ENCODE measurements at regions not wholly inside any gene's neighbourhood (a gene's known extent, or its start where the extent isn't known, plus 50 kb on each side); places are given as distances from the start of the nearest gene placed in this dataset.

DNA sequence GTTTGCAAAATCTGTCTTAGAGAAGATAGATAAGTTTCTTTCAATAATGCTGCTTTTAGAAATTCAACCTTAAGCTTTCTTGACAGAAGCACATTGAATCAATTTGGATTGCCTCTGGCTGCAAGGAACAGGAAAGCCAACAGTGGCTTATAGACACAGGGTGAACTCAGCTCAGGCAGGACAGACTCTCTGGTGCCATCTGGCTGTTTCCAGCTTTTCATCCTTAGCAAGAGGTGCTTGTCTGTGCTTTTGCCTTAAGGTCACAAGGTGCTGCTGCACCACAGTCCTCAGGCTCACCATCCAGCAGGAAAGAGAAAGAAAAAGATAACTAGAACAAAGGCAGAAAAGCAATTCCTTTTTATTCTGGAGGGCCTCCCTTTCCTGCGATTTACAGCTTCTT, 93.7 kb upstream of the ETS2 start:
- no peak for DNase-seq

DNA sequence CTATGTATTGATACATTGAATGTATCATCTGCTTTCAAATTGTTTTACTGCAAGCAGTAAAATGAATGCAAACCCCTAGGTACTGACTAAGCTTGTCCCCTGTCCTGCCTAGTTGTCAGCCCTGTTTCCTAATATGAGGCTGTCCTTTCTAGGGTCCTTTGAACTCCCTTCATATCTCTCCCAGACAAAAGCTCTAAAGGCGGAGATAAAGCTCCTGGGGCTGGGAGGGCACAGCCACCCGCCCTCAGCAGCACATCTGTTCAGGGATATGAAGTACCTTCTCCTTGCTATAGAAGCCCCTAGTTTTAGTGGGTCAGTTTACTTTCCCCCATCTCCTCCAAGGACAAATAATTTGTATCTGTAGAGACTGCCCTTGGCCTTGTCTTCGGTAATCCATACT, 93.1 kb upstream of the ETS2 start:
- no peak for DNase-seq

GRCh38 chr21:38714039-38714817, 91.5 kb upstream of the ETS2 start:
- no peak for DNase-seq

DNA sequence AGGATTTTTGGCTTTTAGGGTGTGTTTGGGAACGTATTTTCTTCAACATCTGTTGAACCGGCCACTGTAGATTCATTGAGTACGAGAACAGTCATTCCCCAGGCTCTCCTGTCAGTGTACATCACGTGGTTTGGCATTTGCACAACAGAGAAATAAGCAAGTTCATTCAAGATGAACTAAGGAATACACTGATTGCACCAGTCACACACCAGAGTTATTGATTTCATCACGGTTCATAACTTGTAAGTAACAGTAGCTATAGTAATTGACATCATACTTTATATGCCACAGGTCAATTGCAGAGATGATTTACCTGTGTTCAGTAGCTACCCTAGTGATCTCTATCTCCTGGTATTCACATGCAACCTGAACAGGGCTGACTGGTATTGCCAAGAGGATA, 90.7 kb upstream of the ETS2 start:
- no peak for DNase-seq

GRCh38 chr21:38716088-38716487, 89.6 kb upstream of the ETS2 start:
- DNase-seq = no peak

DNA sequence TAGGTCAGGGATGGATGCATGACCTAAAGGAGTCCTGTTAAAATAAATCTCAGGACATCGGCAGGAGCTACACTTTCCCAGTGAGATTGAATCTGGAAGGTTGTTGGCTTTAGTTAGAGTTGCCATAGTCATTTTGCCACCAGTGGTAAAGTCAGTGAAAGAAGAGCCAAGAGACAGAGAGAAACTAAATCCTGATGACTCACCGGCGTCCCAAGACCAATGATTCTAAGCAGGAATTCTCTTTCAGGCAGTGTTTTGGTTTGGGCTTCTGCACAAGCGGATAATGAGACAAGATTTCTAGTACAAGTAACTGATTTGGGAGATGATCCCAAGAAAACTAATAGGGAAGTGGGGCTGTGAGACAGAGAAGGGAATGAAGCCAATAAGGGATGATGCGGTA, 88.8 kb upstream of the ETS2 start:
- no peak for DNase-seq

- no peak for DNase-seq
These were observed 87.2 kb upstream of the ETS2 start for GRCh38 chr21:38718481-38718880.

DNA sequence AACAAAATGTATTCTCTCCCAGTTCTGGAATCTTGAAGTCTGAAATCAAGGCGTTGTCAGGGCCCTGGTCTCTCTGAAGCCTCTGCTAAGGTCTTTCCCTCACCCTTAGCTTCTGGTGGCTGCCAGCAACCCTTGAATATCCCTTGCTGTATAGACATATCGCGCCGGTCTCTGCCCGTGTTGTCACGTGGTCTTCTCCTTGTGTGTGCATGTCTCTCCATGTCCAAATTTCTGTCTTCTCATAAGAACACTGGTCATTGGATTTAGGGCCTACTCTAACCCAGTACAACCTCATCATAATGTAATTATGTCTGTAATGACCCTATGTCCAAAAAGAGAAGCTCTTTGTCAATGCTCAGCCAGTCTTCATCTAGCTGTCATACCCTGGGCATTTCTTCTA, 85.7 kb upstream of the ETS2 start:
- DNase-seq = no peak

DNA sequence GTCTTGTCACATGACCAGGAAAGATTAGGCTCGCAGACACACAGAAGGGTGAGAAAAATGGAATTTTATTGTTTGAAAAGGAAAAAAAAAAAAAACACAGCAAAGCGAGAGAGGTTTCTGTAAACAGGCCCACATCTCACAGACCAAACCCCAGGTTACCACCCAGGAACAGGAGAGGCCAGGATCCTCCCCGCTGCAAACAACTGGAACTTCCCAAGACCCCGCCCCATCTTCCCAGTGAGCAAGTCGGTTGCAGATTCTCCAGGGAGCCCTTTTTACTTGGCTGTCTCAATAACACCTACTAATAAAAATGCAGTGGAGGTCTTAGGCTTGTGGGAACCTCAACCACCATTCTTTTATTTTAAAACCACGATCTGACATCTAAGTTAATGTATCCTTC, 84.7 kb upstream of the ETS2 start:
- no peak for DNase-seq

GRCh38 chr21:38721958-38722357, 83.8 kb upstream of the ETS2 start:
- no peak for DNase-seq

GRCh38 chr21:38725196-38726157, 80.3 kb upstream of the ETS2 start:
- no peak for DNase-seq

DNA sequence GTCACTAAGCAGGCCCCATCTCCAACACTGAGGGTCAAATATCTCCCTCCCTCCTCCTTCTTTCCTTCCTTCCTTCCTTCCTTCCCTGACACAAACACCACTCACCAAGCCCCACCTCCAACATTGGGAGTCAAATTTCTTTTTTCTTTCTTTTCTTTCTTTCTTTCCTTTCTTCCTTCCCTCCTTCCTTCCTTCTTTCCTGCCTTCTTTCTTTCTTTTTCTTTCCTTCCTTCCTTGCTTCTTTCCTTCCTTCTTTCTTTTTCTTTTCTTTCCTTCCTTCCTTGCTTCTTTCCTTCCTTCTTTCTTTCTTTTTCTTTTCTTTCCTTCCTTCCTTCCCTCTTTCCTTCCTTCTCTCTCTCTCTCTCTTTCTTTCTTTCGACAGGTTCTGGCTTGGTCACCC, 79.2 kb upstream of the ETS2 start:
- no peak for DNase-seq

DNA sequence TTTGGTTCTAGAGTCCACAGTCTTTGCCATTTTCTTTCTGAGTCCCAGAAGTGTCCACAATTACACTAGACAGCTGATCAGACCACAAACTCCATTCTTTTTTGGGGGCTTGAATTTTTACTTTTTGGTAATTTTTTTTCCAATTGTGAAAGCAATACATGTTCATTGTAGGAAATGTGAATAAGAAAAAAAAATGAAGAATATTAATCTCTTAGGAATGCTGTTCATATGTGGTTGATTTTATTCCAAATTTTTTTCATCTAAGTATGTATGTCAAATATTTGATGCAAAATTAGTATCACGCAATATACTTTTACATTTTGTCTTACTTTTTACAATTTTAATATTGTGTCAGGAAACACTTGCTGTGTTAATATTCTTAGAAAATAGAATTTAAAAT, 76.4 kb upstream of the ETS2 start:
- DNase-seq = no peak

- DNase-seq = no peak
These were observed 75.9 kb upstream of the ETS2 start for GRCh38 chr21:38729754-38730379.

- peak; percentile 72 for DNase-seq
These were observed 71.7 kb upstream of the ETS2 start for GRCh38 chr21:38733972-38734546.

DNA sequence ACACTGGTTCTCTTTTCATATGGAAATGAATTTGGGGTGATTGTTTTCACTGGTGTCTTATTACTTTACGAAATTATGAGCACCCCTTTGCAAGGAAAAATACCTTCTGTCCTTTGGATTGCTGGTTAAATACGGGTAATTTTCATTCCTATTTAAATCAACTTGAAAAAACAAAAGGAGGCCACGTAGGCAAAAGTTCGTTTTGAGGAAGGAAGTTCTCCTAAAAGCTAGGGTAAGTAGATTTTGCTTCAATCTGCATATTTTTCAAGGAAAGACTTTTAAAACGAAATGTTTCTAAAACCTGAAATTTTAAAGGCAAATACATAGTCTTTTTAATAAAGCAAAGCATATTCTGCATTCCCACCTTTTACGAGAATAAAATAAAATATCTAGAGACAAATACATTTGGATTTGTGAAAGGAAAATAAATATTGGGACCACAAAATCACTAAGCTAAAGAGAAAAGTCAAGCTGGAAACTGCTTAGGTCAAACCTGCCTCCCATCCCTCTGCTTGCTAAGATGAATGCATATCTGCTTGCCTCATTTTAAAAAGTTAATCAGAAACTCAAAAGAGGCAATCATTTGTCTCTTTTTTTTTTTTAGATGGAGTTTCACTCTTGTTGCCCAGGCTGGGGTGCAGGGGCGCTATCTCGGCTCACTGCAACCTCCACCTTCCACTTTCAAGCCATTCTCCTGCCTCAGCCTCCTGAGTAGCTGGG, 70.9 kb upstream of the ETS2 start:
- DNase-seq = no peak

DNA sequence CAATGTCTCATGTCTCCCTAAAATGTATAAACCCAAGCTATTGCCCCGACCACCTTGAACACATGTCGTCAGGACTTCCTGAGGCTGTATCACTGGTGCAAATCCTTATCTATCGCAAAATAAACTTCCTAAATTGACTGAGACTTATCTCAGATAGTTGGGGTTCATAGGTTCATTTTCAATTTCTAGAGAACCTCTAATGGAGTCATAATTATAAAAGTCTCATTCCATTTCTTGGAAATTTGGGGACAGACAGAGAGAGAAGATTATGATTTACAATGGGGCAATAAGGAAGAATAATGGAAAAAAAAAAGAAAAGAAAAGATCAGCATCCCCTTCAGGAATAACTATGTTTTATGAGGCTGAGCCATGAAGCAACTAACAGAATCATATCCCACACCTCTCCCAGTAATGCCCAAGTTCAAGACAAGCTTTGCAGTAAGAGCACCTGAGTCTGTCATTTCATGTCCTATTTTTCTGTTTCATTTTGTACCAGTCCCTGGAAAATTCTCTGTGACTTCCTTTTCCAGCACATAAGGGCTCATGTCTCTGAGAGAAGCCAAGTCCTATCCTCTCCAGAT, 70.0 kb upstream of the ETS2 start:
- DNase-seq = no peak

- no peak for DNase-seq
These were observed 65.6 kb upstream of the ETS2 start for GRCh38 chr21:38740090-38740489.

- no peak for DNase-seq
These were observed 64.4 kb upstream of the ETS2 start for GRCh38 chr21:38741092-38741949.

DNA sequence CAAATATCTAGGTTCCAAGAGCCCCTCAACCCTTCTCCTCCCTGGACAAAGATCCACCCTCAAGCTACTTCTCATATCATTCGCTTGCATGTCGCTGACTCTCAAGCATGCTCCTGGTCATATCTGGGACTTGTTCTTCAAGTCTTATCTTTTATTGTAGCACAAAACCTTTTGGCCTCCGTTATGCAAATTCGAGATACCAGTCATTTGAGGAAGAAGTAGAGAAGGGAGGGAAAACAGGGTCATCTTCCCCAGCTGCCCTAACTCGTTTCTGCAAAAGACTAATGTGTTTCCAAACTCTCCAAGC, 63.8 kb upstream of the ETS2 start:
- DNase-seq = no peak

DNA sequence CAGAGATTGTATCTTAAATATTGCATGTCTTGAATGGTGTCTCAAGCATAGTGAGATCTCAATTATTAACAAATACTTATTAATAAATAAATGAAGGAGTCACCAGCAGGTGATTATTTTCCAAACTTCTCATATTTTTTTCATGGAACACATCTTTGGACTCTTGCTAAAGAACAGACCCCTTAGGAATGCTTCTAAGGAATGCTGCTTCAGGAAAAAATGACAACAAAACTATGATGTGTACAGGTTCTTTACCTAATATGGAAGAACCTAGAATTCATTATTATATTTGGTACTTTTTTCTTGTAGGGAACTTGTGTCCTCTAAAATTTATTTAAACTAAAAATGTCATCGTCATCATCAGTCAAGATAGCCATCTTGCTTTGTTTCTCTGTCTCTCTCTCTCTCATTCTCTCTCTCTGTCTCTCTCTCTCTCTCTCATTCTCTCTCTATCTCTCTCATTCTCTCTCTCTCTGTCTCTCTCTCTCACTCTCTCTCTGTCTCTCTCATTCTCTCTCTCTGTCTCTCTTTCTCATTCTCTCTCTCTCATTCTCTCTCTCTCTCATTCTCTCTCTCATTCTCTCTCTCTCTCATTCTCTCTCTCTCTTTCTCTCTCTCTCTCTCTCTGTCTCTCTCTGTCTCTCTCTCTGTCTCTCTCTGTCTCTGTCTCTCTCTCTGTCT, 63.0 kb upstream of the ETS2 start:
- DNase-seq = no peak

All from activated T-cell treated with anti-CD3 and anti-CD28 coated beads for 4 hours (primary cell).